LNCAP (cell line): ENCODE measurements at regions not wholly inside any gene's neighbourhood (a gene's known extent, or its start where the extent isn't known, plus 50 kb on each side); places are given as distances from the start of the nearest gene placed in this dataset.

ENCODE experiments used
- CTCF ChIP-seq: fragments of 450-650 bp; IDR thresholded peaks from 2 replicates; pipeline ENCODE4 v1.5.1; 2017; ENCODE audit warnings: mild to moderate bottlenecking

DNA sequence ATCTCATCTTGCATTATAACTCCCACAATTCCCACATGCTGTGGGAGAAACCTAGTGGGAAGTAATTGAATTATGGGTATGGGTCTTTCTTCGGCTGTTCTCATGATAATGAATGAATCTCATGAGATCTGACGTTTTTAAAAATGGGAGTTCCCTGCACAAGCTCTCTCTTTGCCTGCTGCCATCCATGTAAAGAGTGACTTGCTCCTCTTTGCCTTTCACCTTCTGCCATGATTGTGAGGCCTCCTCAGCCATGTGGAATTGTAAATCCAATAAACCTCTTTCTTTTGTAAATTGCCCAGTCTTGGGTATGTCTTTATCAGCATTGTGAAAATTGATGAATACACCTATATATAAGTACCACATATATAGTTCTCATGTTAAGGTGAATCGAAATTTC lies 961.7 kb upstream of the COX7C start:
- no peak for TF ChIP-seq CTCF

DNA sequence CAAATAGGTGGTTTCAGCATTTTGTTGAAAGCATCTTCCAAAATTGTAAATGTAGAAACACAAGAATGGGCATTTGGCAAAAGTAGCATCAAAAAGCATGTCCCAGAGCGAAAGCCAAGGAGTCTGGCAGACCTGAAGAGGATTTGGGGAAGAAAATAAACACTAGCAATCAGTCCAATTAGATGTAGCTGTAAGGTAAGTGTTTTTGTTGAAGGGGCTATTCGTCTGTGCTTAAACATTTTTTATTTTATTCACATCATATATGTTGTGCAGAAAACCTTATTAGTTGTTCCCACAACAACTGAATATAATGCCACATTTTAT lies 954.1 kb upstream of the COX7C start:
- no peak for TF ChIP-seq CTCF

GRCh38 chr5:85670417-85670816 lies 947.3 kb upstream of the COX7C start:
- TF ChIP-seq CTCF: no peak

GRCh38 chr5:85671223-85671970 lies 946.3 kb upstream of the COX7C start:
- TF ChIP-seq CTCF: no peak

GRCh38 chr5:85681871-85682270 lies 935.9 kb upstream of the COX7C start:
- TF ChIP-seq CTCF: no peak

GRCh38 chr5:85684351-85684750 lies 933.4 kb upstream of the COX7C start:
- TF ChIP-seq CTCF: no peak

GRCh38 chr5:85703296-85703695 lies 914.4 kb upstream of the COX7C start:
- no peak for TF ChIP-seq CTCF

- no peak for TF ChIP-seq CTCF
Measured at GRCh38 chr5:85709728-85710127, 908.0 kb upstream of the COX7C start.
